ENCODE measurements at regions not wholly inside any gene's neighbourhood (a gene's known extent, or its start where the extent isn't known, plus 50 kb on each side); places are given as distances from the start of the nearest gene placed in this dataset.
"Not testable (repeated sequence)": the region's sequence is repeated elsewhere in the genome, so short reads cannot be mapped to it uniquely, and the experiment has no call there.

GRCh38 chr12:30329281-30329680 is 366.4 kb downstream of the IPO8 start:
- no peak for DNase-seq

GRCh38 chr12:30323008-30323407 is 372.7 kb downstream of the IPO8 start:
- DNase-seq, result no peak

- no peak for DNase-seq
Observed at GRCh38 chr12:30320561-30320960, 375.1 kb downstream of the IPO8 start.

GRCh38 chr12:30314506-30315100 is 381.1 kb downstream of the IPO8 start:
- DNase-seq, result no peak

GRCh38 chr12:30308010-30308717 is 387.5 kb downstream of the IPO8 start:
- DNase-seq, result no peak

- no peak for DNase-seq
Observed at GRCh38 chr12:30304528-30304927, 391.1 kb downstream of the IPO8 start.

GRCh38 chr12:30301291-30301690 is 394.4 kb downstream of the IPO8 start:
- DNase-seq, result no peak

- no peak for DNase-seq
Observed at GRCh38 chr12:30296486-30296885, 399.2 kb downstream of the IPO8 start.

GRCh38 chr12:30286345-30286926 is 409.2 kb downstream of the IPO8 start:
- peak; percentile 11 to 41 for DNase-seq

GRCh38 chr12:30278401-30278800 is 417.3 kb downstream of the IPO8 start:
- DNase-seq, result no peak

- DNase-seq, result not testable (repeated sequence)
Observed at GRCh38 chr12:30272515-30272914, 423.2 kb downstream of the IPO8 start.

GRCh38 chr12:30269496-30269895 is 426.2 kb downstream of the IPO8 start:
- no peak for DNase-seq

- DNase-seq, result no peak
Observed at GRCh38 chr12:30268041-30268440, 427.6 kb downstream of the IPO8 start.

GRCh38 chr12:30263434-30263833 is 432.2 kb downstream of the IPO8 start:
- DNase-seq, result no peak

- DNase-seq, result no peak
Observed at GRCh38 chr12:30257618-30258017, 438.1 kb downstream of the IPO8 start.

- DNase-seq, result no peak
Observed at GRCh38 chr12:30251546-30251945, 444.1 kb downstream of the IPO8 start.

GRCh38 chr12:30243426-30243825 is 452.2 kb downstream of the IPO8 start:
- no peak for DNase-seq

GRCh38 chr12:30219047-30219446 is 435.3 kb upstream of the TMTC1 start:
- peak; percentile 14 to 52 for DNase-seq

GRCh38 chr12:30218073-30218472 is 434.3 kb upstream of the TMTC1 start:
- no peak for DNase-seq

- DNase-seq, result no peak
Observed at GRCh38 chr12:30213166-30213565, 429.4 kb upstream of the TMTC1 start.

- peak in 1 of 2 experiments; percentile 24 for DNase-seq
Observed at GRCh38 chr12:30211743-30212142, 428.0 kb upstream of the TMTC1 start.

GRCh38 chr12:30203981-30204380 is 420.2 kb upstream of the TMTC1 start:
- DNase-seq, result no peak

GRCh38 chr12:30202521-30203254 is 418.9 kb upstream of the TMTC1 start:
- DNase-seq, result no peak

Data from NCI-H1930 (cell line).